ENCODE measurements at regions not wholly inside any gene's neighbourhood (a gene's known extent, or its start where the extent isn't known, plus 50 kb on each side); places are given as distances from the start of the nearest gene placed in this dataset.

GRCh38 chr3:70734756-70735155, 422.3 kb upstream of the MDFIC2 start:
- no peaks in the 10 kb centered on the region for H3K36me3 ChIP-seq (ENCODE audit: control insufficient read depth in 2 of 2, extremely low read depth in 1 of 2, insufficient read depth in 2 of 2, low read length in 2 of 2)
- dilution Hi-C loops (cut with MboI; ENCODE audit: extremely low pct_ligation_motif_present, low sequenced_read_pairs) = no loop called here
- no peak overlapping the region for H3K27ac ChIP-seq (ENCODE audit: control insufficient read depth, insufficient read depth, low read length)
- no peak overlapping the region for H3K4me2 ChIP-seq (ENCODE audit: control insufficient read depth, extremely low read depth, insufficient read depth, low read depth, low read length)
- no peak overlapping the region for H2AFZ ChIP-seq (ENCODE audit: control insufficient read depth, low read length)
- FAIRE-seq (no peak), DNase-seq (ENCODE audit: low read depth, low spot score) (no peak)
- TF ChIP-seq EZH2 (IDR thresholded peaks at IDR 0.05; ENCODE audit: low read length) (no peak), CTCF (optimal IDR thresholded peaks at IDR 0.05 in 1 of 3, IDR thresholded peaks at IDR 0.05 in 1 of 3, conservative IDR thresholded peaks at IDR 0.05 in 1 of 3; ENCODE audit: extremely low read depth in 1 of 3, insufficient read depth in 2 of 3, low read length in 3 of 3) (no peak)
- no peaks in the 10 kb centered on the region for H3K9me1 ChIP-seq (ENCODE audit: control insufficient read depth, extremely low read depth, insufficient read depth, low read length)
- no peaks in the 10 kb centered on the region for H3K9me3 ChIP-seq (ENCODE audit: control insufficient read depth, low read depth, low read length)
- H4K20me1 ChIP-seq (ENCODE audit: control insufficient read depth, extremely low read depth, insufficient read depth, low read length) = no peaks in the 10 kb centered on the region
- no peaks in the 10 kb centered on the region for H3K79me2 ChIP-seq (ENCODE audit: control insufficient read depth, insufficient read depth, low read length)
- no peak overlapping the region for H3K4me3 ChIP-seq (ENCODE audit: control insufficient read depth in 2 of 3, extremely low read depth in 1 of 3, insufficient read depth in 2 of 3, low read depth in 1 of 3, low read length in 3 of 3)
- no peaks in the 10 kb centered on the region for H3K27me3 ChIP-seq (ENCODE audit: control insufficient read depth, extremely low read depth, insufficient read depth, low read length)
- no peak overlapping the region for H3K9ac ChIP-seq (ENCODE audit: control insufficient read depth, extremely low read depth, insufficient read depth, low read length)
- H3K4me1 ChIP-seq (ENCODE audit: control insufficient read depth, extremely low read depth, insufficient read depth, low read length) = peaks cover 9% of the 10 kb centered on the region

GRCh38 chr3:70731046-70731445, 418.6 kb upstream of the MDFIC2 start:
- Histone ChIP-seq H3K4me2 (ENCODE audit: control insufficient read depth, extremely low read depth, insufficient read depth, low read depth, low read length) (no peak overlapping the region), H3K9me1 (ENCODE audit: control insufficient read depth, extremely low read depth, insufficient read depth, low read length) (no peaks in the 10 kb centered on the region), H3K9ac (ENCODE audit: control insufficient read depth, extremely low read depth, insufficient read depth, low read length) (no peak overlapping the region), H3K27ac (ENCODE audit: control insufficient read depth, insufficient read depth, low read length) (no peak overlapping the region), H3K27me3 (ENCODE audit: control insufficient read depth, extremely low read depth, insufficient read depth, low read length) (no peaks in the 10 kb centered on the region), H3K9me3 (ENCODE audit: control insufficient read depth, low read depth, low read length) (no peaks in the 10 kb centered on the region), H2AFZ (ENCODE audit: control insufficient read depth, low read length) (no peak overlapping the region), H3K4me3 (ENCODE audit: control insufficient read depth in 2 of 3, extremely low read depth in 1 of 3, insufficient read depth in 2 of 3, low read depth in 1 of 3, low read length in 3 of 3) (no peak overlapping the region), H3K4me1 (ENCODE audit: control insufficient read depth, extremely low read depth, insufficient read depth, low read length) (peaks cover 7% of the 10 kb centered on the region), H3K36me3 (ENCODE audit: control insufficient read depth in 2 of 2, extremely low read depth in 1 of 2, insufficient read depth in 2 of 2, low read length in 2 of 2) (no peaks in the 10 kb centered on the region), H3K79me2 (ENCODE audit: control insufficient read depth, insufficient read depth, low read length) (no peaks in the 10 kb centered on the region), H4K20me1 (ENCODE audit: control insufficient read depth, extremely low read depth, insufficient read depth, low read length) (no peaks in the 10 kb centered on the region)
- TF ChIP-seq EZH2 (IDR thresholded peaks at IDR 0.05; ENCODE audit: low read length) = no peak
- DNase-seq (ENCODE audit: low read depth, low spot score) (no peak), FAIRE-seq (no peak)
- dilution Hi-C loops (cut with MboI; ENCODE audit: extremely low pct_ligation_motif_present, low sequenced_read_pairs) = no loop called here

- Histone ChIP-seq H3K9me3 (ENCODE audit: control insufficient read depth, low read depth, low read length) (no peaks in the 10 kb centered on the region), H2AFZ (ENCODE audit: control insufficient read depth, low read length) (no peak overlapping the region), H3K9ac (ENCODE audit: control insufficient read depth, extremely low read depth, insufficient read depth, low read length) (no peak overlapping the region), H3K79me2 (ENCODE audit: control insufficient read depth, insufficient read depth, low read length) (no peaks in the 10 kb centered on the region), H3K36me3 (ENCODE audit: control insufficient read depth in 2 of 2, extremely low read depth in 1 of 2, insufficient read depth in 2 of 2, low read length in 2 of 2) (no peaks in the 10 kb centered on the region), H3K9me1 (ENCODE audit: control insufficient read depth, extremely low read depth, insufficient read depth, low read length) (no peaks in the 10 kb centered on the region), H3K27me3 (ENCODE audit: control insufficient read depth, extremely low read depth, insufficient read depth, low read length) (no peaks in the 10 kb centered on the region), H4K20me1 (ENCODE audit: control insufficient read depth, extremely low read depth, insufficient read depth, low read length) (no peaks in the 10 kb centered on the region), H3K4me2 (ENCODE audit: control insufficient read depth, extremely low read depth, insufficient read depth, low read depth, low read length) (no peak overlapping the region), H3K4me3 (ENCODE audit: control insufficient read depth in 2 of 3, extremely low read depth in 1 of 3, insufficient read depth in 2 of 3, low read depth in 1 of 3, low read length in 3 of 3) (no peak overlapping the region), H3K4me1 (ENCODE audit: control insufficient read depth, extremely low read depth, insufficient read depth, low read length) (peaks cover 3% of the 10 kb centered on the region), H3K27ac (ENCODE audit: control insufficient read depth, insufficient read depth, low read length) (no peak overlapping the region)
- FAIRE-seq (no peak), DNase-seq (ENCODE audit: low read depth, low spot score) (no peak)
- TF ChIP-seq EZH2 (IDR thresholded peaks at IDR 0.05; ENCODE audit: low read length) (no peak), CTCF (optimal IDR thresholded peaks at IDR 0.05 in 1 of 3, IDR thresholded peaks at IDR 0.05 in 1 of 3, conservative IDR thresholded peaks at IDR 0.05 in 1 of 3; ENCODE audit: extremely low read depth in 1 of 3, insufficient read depth in 2 of 3, low read length in 3 of 3) (no peak)
- dilution Hi-C loops (cut with MboI; ENCODE audit: extremely low pct_ligation_motif_present, low sequenced_read_pairs) = no loop called here
These were observed 417.4 kb upstream of the MDFIC2 start for GRCh38 chr3:70729845-70730244.
